ENCODE measurements at regions not wholly inside any gene's neighbourhood (a gene's known extent, or its start where the extent isn't known, plus 50 kb on each side); places are given as distances from the start of the nearest gene placed in this dataset.

GRCh38 chr7:24233386-24233785 is 50.6 kb upstream of the NPY start:
- H3K4me3 Mint-ChIP-seq: no peak overlapping the region

More at GRCh38 chr7:24233386-24233785, 50.6 kb upstream of the NPY start:
- no peak for DNase-seq
- H3K9me3 Mint-ChIP-seq: no peaks in the 10 kb centered on the region
- H3K27ac ChIP-seq (ENCODE audit: low read depth, low read length): no peak overlapping the region
- H3K27ac Mint-ChIP-seq: no peak overlapping the region
- no peaks in the 10 kb centered on the region for H3K36me3 Mint-ChIP-seq (ENCODE audit: low read depth)
- WGBS, 2 experiments (ENCODE audit: insufficient coverage in 1 of 2, insufficient read length in 1 of 2): 92 to 96% methylated on average over 2 of the region's 2 CpGs
- no peaks in the 10 kb centered on the region for H3K4me1 ChIP-seq (ENCODE audit: control insufficient read depth, insufficient read depth, low read length)
- no peaks in the 10 kb centered on the region for H3K36me3 ChIP-seq (ENCODE audit: control insufficient read depth, insufficient read depth, low read length)
- no peak overlapping the region for H3K9ac ChIP-seq (ENCODE audit: extremely low read depth, low read length, poor library complexity, severe bottlenecking)
- peaks cover 6% of the 10 kb centered on the region for H3K4me1 Mint-ChIP-seq
- no peak overlapping the region for H3K4me3 ChIP-seq (ENCODE audit: low read length)
- no peaks in the 10 kb centered on the region for H3K27me3 ChIP-seq (ENCODE audit: control insufficient read depth, insufficient read depth, low read length, poor library complexity, severe bottlenecking)
- no peak for TF ChIP-seq CTCF (conservative IDR thresholded peaks at IDR 0.05)
- no peaks in the 10 kb centered on the region for H3K27me3 Mint-ChIP-seq (ENCODE audit: insufficient read depth)
- H3K9me3 ChIP-seq (ENCODE audit: control insufficient read depth, low read length): no peaks in the 10 kb centered on the region
